ENCODE measurements at regions not wholly inside any gene's neighbourhood (a gene's known extent, or its start where the extent isn't known, plus 50 kb on each side); places are given as distances from the start of the nearest gene placed in this dataset.

DNA sequence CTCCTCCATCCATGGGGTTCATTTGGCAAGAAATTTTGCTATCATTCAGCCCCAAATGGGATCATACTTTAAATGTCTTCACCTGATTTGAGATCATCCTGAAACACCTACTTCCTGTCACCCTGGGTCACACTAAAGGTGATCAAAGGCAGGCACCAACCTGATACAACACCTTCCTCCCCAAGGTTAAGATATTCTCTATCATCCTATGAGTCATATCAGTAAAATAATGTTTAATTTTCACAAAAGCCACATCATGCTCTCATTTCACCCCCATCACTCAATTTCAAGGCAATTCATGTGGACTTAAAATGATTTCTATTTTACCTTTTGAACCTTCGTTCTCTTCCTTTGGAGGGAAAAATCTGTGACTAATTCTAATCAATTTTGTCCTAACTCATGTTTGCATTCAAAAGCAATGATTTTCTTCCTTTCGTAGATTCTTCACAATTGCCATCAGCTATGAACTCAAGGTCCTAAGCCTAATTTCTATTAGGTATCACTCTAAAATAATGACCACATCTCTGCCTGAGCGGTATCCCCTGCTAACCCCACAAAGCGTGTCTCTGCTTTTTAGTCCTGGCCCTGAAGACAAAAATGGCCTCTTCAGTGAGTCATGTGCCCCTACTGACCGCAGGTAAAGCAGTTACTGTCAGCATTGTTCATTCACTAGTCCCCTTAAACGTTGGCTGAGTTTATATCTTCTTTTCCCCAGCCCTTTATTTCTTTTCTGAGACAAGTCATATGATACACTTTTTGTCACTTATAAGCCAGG is 139.0 kb downstream of the SPRY2 start:
- H3K36me3 ChIP-seq (ENCODE audit: control insufficient read depth, low read depth, low read length): no peaks in the 10 kb centered on the region
- H3K9me3 ChIP-seq (ENCODE audit: control insufficient read depth, low read depth, low read length): no peaks in the 10 kb centered on the region
- no peak overlapping the region for H3K9ac ChIP-seq (ENCODE audit: low read length)
- H3K27me3 ChIP-seq (ENCODE audit: control insufficient read depth, insufficient read depth, low read length): no peaks in the 10 kb centered on the region
- H3K27ac ChIP-seq (ENCODE audit: low read length): no peak overlapping the region
- H3K4me1 ChIP-seq (ENCODE audit: control insufficient read depth, low read depth, low read length): no peaks in the 10 kb centered on the region
- H3K4me3 ChIP-seq (ENCODE audit: low read length): no peak overlapping the region

DNA sequence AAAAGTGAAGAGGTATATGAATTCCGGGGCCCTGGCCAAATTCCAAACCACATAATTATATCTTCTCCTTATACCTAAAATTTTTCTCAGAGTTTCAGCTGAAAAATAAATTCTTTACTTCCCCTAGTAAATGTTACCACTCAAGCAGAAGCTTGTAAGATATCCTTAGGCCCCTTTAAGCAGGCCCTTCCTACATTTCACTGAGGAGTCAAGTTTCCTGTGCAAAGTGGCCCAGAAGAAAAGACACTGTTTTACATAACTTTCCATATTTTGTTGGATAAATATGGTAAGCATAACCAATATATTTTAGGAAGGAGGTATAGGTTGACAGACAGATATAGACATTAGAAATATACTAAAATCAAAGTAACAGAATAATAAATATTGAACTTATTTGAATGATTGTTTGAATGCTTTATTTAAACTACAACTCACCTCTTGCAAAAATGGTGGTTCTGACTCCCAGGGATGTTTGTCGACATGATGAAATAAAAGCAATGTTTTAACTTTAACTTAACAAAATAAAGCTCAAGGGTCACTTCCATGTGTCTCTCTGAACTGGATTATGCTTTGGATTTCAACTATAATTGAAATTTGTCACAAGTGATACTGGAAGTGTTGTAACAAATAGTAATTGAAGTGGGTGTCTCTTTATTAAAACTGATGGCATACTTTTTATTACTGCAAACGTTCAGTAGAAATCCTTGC is 141.2 kb downstream of the SPRY2 start:
- no peaks in the 10 kb centered on the region for H3K36me3 ChIP-seq (ENCODE audit: control insufficient read depth, low read depth, low read length)
- no peaks in the 10 kb centered on the region for H3K9me3 ChIP-seq (ENCODE audit: control insufficient read depth, low read depth, low read length)
- H3K4me3 ChIP-seq (ENCODE audit: low read length): no peak overlapping the region
- no peak overlapping the region for H3K27ac ChIP-seq (ENCODE audit: low read length)
- no peak overlapping the region for H3K9ac ChIP-seq (ENCODE audit: low read length)
- no peaks in the 10 kb centered on the region for H3K27me3 ChIP-seq (ENCODE audit: control insufficient read depth, insufficient read depth, low read length)
- H3K4me1 ChIP-seq (ENCODE audit: control insufficient read depth, low read depth, low read length): no peaks in the 10 kb centered on the region

DNA sequence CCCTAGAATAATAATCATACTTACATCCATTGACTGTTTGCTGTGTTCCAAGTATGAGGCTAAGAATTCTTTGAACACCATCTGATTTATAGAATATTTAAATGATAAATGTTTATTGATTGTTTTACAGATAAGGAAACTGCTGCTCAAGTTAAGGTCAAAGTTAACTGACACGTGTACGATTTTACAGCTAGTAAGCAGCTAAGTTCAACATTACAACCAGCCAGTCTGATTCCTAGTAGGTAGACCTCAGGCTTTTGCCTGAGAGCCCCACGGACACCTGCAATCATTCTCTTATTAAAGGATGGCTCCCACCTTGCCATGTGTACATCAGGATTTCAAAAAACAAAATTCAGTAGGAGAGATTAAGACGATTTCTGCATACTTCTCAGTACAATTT is 141.9 kb downstream of the SPRY2 start:
- H3K27ac ChIP-seq (ENCODE audit: low read length): no peak overlapping the region
- H3K9ac ChIP-seq (ENCODE audit: low read length): no peak overlapping the region
- H3K36me3 ChIP-seq (ENCODE audit: control insufficient read depth, low read depth, low read length): no peaks in the 10 kb centered on the region
- no peaks in the 10 kb centered on the region for H3K4me1 ChIP-seq (ENCODE audit: control insufficient read depth, low read depth, low read length)
- H3K4me3 ChIP-seq (ENCODE audit: low read length): no peak overlapping the region
- no peaks in the 10 kb centered on the region for H3K27me3 ChIP-seq (ENCODE audit: control insufficient read depth, insufficient read depth, low read length)
- no peaks in the 10 kb centered on the region for H3K9me3 ChIP-seq (ENCODE audit: control insufficient read depth, low read depth, low read length)

DNA sequence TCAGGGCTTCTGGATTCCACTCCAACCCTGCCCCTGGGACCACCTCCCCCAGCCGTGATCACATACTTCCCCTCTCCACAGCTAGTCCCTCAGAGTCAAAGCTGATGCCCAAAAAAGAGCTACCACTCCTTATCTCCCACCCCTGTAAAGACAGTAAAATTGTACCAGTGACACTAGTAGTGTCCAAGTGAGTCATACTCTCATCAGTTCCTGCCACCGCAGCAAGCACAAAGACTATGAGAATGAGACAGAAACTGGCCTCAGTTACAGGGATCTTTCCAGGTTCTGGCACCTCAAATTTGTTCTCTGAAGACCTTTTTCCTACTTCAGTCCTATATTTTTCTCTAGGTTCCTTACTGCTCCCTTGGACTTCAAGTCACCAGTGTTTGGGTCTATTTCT is 144.2 kb downstream of the SPRY2 start:
- Histone ChIP-seq H3K36me3 (ENCODE audit: control insufficient read depth, low read depth, low read length) (no peaks in the 10 kb centered on the region), H3K4me1 (ENCODE audit: control insufficient read depth, low read depth, low read length) (peaks cover 2% of the 10 kb centered on the region), H3K27ac (ENCODE audit: low read length) (no peak overlapping the region)

DNA sequence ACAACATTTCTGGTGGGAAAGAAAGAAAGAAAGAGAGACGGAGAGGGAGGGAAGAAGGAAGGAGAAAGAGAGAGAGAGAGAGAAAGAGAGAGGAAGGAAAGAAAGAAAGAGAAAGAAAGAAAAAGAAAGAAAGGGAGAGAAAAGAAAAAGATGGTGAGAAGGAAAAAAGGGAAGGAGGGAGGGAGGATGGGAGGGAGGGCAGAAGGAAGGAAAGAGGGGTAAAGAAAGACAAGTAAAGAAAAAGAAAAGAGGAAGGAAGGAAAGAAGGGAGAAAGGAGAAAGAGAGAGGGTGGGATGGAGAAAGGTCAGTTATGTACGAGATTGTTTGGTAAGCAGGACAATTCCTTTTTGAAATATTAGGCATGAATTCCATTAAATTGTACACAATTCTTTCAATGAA is 145.3 kb downstream of the SPRY2 start:
- no peaks in the 10 kb centered on the region for H3K36me3 ChIP-seq (ENCODE audit: control insufficient read depth, low read depth, low read length)
- H3K9ac ChIP-seq (ENCODE audit: low read length): no peak overlapping the region
- H3K27ac ChIP-seq (ENCODE audit: low read length): no peak overlapping the region

More for the DNA sequence above, 144.2 kb downstream of the SPRY2 start:
- Histone ChIP-seq H3K27me3 (ENCODE audit: control insufficient read depth, insufficient read depth, low read length) (no peaks in the 10 kb centered on the region), H3K4me3 (ENCODE audit: low read length) (no peak overlapping the region), H3K9me3 (ENCODE audit: control insufficient read depth, low read depth, low read length) (no peaks in the 10 kb centered on the region), H3K9ac (ENCODE audit: low read length) (no peak overlapping the region)

DNA sequence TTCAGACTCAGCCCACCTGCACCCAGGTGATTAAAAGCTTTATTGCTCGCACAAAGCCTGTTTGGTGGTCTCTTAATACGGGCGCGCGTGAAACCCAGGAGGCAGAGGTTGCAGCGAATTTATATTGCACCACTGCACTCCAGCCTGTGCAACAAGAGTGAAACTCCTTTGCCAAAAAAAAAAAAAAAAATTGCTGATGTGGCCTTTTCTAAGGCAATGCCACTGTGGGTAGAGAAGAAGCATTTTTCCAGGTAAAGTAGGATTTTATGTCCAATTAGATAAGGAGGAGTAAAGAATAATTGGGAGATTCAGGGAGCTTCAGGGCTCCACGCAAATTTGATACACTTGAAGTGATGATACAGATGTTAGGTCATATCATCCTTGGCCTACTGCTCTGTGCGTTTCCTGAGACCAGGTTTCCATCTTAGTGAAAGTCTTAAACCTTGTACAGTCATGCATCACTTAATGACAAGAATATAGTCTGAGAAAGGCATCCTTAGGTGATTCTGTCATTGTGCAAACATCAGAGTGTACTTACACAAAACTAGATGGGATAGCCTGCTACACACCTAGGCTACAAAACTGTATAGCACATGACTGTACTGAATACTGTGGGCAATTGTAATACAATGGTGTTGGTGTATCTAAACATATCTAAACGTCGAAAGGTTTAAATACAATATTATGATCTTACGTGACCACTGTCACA is 150.9 kb downstream of the SPRY2 start:
- H3K27me3 ChIP-seq (ENCODE audit: control insufficient read depth, insufficient read depth, low read length): no peaks in the 10 kb centered on the region
- peaks cover 7% of the 10 kb centered on the region for H3K4me1 ChIP-seq (ENCODE audit: control insufficient read depth, low read depth, low read length)
- H3K36me3 ChIP-seq (ENCODE audit: control insufficient read depth, low read depth, low read length): no peaks in the 10 kb centered on the region
- no peaks in the 10 kb centered on the region for H3K9me3 ChIP-seq (ENCODE audit: control insufficient read depth, low read depth, low read length)
- no peak overlapping the region for H3K27ac ChIP-seq (ENCODE audit: low read length)
- H3K9ac ChIP-seq (ENCODE audit: low read length): no peak overlapping the region
- no peak overlapping the region for H3K4me3 ChIP-seq (ENCODE audit: low read length)

More for the DNA sequence above, 145.3 kb downstream of the SPRY2 start:
- H3K27me3 ChIP-seq (ENCODE audit: control insufficient read depth, insufficient read depth, low read length): no peaks in the 10 kb centered on the region
- H3K9me3 ChIP-seq (ENCODE audit: control insufficient read depth, low read depth, low read length): no peaks in the 10 kb centered on the region
- H3K4me1 ChIP-seq (ENCODE audit: control insufficient read depth, low read depth, low read length): peaks cover 7% of the 10 kb centered on the region
- H3K4me3 ChIP-seq (ENCODE audit: low read length): no peak overlapping the region

DNA sequence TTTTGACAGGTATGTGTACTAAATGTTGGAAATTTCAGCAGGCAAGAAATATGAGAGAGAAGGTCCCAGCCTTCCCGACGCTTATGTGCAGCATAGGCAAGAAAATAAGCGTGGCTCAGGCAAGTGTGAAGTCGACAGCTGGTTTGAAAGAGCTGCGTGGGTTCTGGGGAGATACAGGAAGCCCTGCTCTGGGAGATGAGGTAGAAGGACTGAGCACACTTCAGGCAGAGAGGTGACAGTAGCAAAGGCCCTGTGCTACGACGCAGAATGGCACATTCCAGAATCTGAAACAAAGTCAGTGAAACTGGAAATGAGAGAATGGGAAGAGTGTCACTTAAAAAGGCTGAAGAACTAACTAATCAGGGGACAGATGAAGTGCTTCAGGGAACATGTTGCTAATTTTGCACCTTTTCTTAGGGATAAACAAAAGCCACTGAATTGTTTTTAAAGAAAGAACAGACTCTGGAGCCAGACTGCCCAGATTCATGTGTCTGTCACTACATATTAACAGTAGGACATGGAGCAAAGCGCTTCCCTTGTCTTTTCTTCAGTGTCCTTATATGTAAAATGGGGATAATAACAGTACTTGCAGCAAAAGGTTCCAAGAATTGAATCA is 160.1 kb downstream of the SPRY2 start:
- H3K27me3 ChIP-seq (ENCODE audit: control insufficient read depth, insufficient read depth, low read length): no peaks in the 10 kb centered on the region
- H3K36me3 ChIP-seq (ENCODE audit: control insufficient read depth, low read depth, low read length): no peaks in the 10 kb centered on the region
- no peak overlapping the region for H3K9ac ChIP-seq (ENCODE audit: low read length)
- peaks cover 13% of the 10 kb centered on the region for H3K4me1 ChIP-seq (ENCODE audit: control insufficient read depth, low read depth, low read length)
- no peaks in the 10 kb centered on the region for H3K9me3 ChIP-seq (ENCODE audit: control insufficient read depth, low read depth, low read length)
- no peak overlapping the region for H3K27ac ChIP-seq (ENCODE audit: low read length)
- H3K4me3 ChIP-seq (ENCODE audit: low read length): no peak overlapping the region

DNA sequence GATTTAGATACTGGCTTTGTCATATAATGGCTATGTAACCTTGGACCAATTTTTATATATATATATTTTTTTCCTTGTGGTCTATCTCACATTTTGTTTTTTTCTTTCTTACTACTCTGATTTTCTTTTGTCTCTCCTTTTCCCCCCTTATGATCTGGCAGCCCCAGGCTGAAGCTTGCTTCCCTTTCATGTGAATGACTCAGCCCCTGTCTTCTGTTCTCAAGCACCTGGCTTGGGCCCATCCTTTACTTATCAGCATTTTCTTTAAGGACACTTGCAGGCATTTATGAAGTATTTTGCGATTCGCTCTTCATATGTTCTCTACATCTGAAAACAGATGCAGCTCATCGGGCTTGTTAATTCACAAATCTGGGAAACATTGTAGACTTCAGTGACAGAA is 163.6 kb downstream of the SPRY2 start:
- no peak overlapping the region for H3K27ac ChIP-seq (ENCODE audit: low read length)
- H3K4me1 ChIP-seq (ENCODE audit: control insufficient read depth, low read depth, low read length): peaks cover 5% of the 10 kb centered on the region
- H3K36me3 ChIP-seq (ENCODE audit: control insufficient read depth, low read depth, low read length): no peaks in the 10 kb centered on the region
- H3K9ac ChIP-seq (ENCODE audit: low read length): no peak overlapping the region
- H3K9me3 ChIP-seq (ENCODE audit: control insufficient read depth, low read depth, low read length): no peaks in the 10 kb centered on the region
- H3K27me3 ChIP-seq (ENCODE audit: control insufficient read depth, insufficient read depth, low read length): no peaks in the 10 kb centered on the region
- no peak overlapping the region for H3K4me3 ChIP-seq (ENCODE audit: low read length)

DNA sequence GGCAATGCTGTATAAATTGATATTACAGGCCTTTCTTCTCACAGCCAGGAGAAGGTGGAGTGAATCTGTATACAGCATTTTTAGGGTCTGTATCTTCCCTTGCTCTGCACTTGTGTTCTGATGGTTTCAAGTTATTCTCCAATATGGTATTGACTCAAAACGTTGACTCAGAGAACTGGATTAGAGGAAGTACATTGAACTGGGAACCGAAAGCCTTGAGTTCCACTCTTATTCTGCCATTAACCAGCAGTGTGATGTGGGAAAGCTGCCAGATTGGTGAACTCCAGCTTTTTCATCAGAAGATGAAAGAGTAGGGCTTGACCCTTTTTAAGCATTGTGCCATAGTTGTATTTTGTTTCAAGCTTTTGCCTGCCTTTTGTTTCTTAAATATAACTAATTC is 167.7 kb downstream of the SPRY2 start:
- Histone ChIP-seq H3K27ac (ENCODE audit: low read length) (no peak overlapping the region), H3K36me3 (ENCODE audit: control insufficient read depth, low read depth, low read length) (no peaks in the 10 kb centered on the region), H3K9me3 (ENCODE audit: control insufficient read depth, low read depth, low read length) (no peaks in the 10 kb centered on the region), H3K4me1 (ENCODE audit: control insufficient read depth, low read depth, low read length) (no peaks in the 10 kb centered on the region), H3K9ac (ENCODE audit: low read length) (no peak overlapping the region), H3K27me3 (ENCODE audit: control insufficient read depth, insufficient read depth, low read length) (no peaks in the 10 kb centered on the region), H3K4me3 (ENCODE audit: low read length) (no peak overlapping the region)

DNA sequence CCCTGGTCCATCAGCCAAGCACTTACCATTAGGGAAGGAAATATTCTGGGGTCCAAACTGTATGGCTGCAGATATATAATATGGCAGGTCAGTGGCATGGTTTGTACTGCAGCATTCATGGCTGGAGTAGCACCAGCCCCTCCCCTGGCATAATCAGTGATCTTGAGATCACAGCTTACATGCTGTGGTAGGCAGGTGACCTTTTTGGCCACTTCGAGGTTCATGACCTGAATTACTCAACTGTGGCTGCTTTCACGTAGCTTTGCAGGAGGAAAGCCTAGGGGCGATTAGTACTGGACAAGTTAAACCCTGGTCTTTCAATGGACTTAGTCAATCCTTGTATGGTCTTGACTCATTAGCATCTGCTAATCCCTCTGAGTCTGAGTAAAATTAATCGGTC is 169.8 kb downstream of the SPRY2 start:
- Histone ChIP-seq H3K4me3 (ENCODE audit: low read length) (no peak overlapping the region), H3K27me3 (ENCODE audit: control insufficient read depth, insufficient read depth, low read length) (no peaks in the 10 kb centered on the region), H3K36me3 (ENCODE audit: control insufficient read depth, low read depth, low read length) (no peaks in the 10 kb centered on the region), H3K9me3 (ENCODE audit: control insufficient read depth, low read depth, low read length) (no peaks in the 10 kb centered on the region), H3K4me1 (ENCODE audit: control insufficient read depth, low read depth, low read length) (no peaks in the 10 kb centered on the region), H3K27ac (ENCODE audit: low read length) (no peak overlapping the region), H3K9ac (ENCODE audit: low read length) (no peak overlapping the region)

DNA sequence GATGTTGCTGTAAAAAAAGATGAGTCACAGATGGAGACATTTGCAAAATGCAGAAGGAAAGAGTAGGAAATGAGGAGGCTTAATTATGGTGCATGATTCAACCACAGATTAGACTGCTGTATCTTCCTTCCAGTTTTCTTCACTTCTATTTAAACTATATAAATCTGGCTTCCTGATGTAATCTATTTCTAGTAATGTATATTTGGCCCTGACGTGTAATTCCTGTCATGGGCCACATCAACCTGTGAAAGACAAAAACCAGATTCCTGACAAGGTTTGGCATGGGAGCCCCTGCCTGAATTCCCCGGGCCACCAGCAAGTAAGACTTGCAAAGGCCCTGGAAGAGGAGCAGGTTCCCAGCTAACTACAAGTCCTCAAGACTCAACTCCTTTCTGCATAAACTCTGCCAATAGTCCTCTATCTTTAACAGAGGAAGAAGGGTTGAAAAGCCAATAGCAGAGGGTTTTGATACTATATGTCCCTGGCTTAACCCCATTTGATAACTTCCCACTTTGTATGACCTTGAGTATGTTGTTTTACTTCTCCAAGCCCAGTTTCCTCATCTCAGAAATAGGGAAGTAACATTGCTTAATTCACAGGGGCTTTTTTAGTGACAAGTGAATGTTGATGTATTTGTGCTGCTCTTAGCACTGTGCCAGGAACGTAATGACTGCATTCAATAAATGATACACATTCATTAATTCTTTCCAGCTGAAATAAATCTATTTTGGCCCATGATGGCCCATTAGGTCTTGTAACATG is 172.7 kb downstream of the SPRY2 start:
- H3K36me3 ChIP-seq (ENCODE audit: control insufficient read depth, low read depth, low read length): no peaks in the 10 kb centered on the region
- no peaks in the 10 kb centered on the region for H3K9me3 ChIP-seq (ENCODE audit: control insufficient read depth, low read depth, low read length)
- no peak overlapping the region for H3K4me3 ChIP-seq (ENCODE audit: low read length)
- H3K9ac ChIP-seq (ENCODE audit: low read length): no peak overlapping the region
- no peaks in the 10 kb centered on the region for H3K27me3 ChIP-seq (ENCODE audit: control insufficient read depth, insufficient read depth, low read length)
- H3K4me1 ChIP-seq (ENCODE audit: control insufficient read depth, low read depth, low read length): no peaks in the 10 kb centered on the region
- no peak overlapping the region for H3K27ac ChIP-seq (ENCODE audit: low read length)
